WTC11 (cell line): ENCODE measurements at regions not wholly inside any gene's neighbourhood (a gene's known extent, or its start where the extent isn't known, plus 50 kb on each side); places are given as distances from the start of the nearest gene placed in this dataset.

ENCODE experiments used
- ATAC-seq: fragments of 200-7000 bp; cut with Tn5 transposase; 2 replicates; pipeline ENCODE4 v1.10.0; 2021; ENCODE audit warnings: mild to moderate bottlenecking, moderate library complexity
- CTCF ChIA-PET: fragments of 300-600 bp; sonication (Branson Sonifier 250); formaldehyde crosslinking; loops from one replicate; lab custom pipeline; 2021; ENCODE audit warnings: antibody characterized with exemption; lab: Charles Lee
- POLR2A ChIA-PET: fragments of 350-600 bp; sonication (Branson Sonifier 250); formaldehyde crosslinking; loops from one replicate; lab custom pipeline; 2021; ENCODE audit warnings: antibody characterized with exemption; lab: Charles Lee
- DNase-seq: peaks from one replicate; pipeline ENCODE4 v3.0.0; 2021; ENCODE audit warnings: low spot score
- H3K27ac Mint-ChIP-seq: 2 replicates; pipeline ENCODE4 v1.8.0; 2021; ENCODE audit warnings: mixed read lengths
- H3K27me3 Mint-ChIP-seq: 2 replicates; pipeline ENCODE4 v1.8.0; 2021; ENCODE audit warnings: low read depth, mild to moderate bottlenecking, moderate library complexity, mixed read lengths
- H3K36me3 Mint-ChIP-seq: 2 replicates; pipeline ENCODE4 v1.8.0; 2021; ENCODE audit warnings: mixed read lengths
- H3K4me1 Mint-ChIP-seq: 2 replicates; pipeline ENCODE4 v1.8.0; 2022; ENCODE audit warnings: mixed read lengths
- H3K4me3 Mint-ChIP-seq: 2 replicates; pipeline ENCODE4 v1.8.0; 2021; ENCODE audit warnings: mild to moderate bottlenecking, moderate library complexity, mixed read lengths
- H3K9me3 Mint-ChIP-seq: 2 replicates; pipeline ENCODE4 v1.8.0; 2021; ENCODE audit warnings: mixed read lengths
- CREB1 ChIP-seq: sonication (generic); formaldehyde crosslinking; IDR thresholded peaks from 2 replicates; pipeline ENCODE4 v1.8.0; 2023; ENCODE audit warnings: mild to moderate bottlenecking, missing genetic modification reagents
- CREM ChIP-seq: sonication (generic); formaldehyde crosslinking; IDR thresholded peaks from 2 replicates; pipeline ENCODE4 v1.8.1; 2022; ENCODE audit warnings: mild to moderate bottlenecking, missing genetic modification reagents, moderate library complexity
- FOXP1 ChIP-seq: sonication (generic); formaldehyde crosslinking; IDR thresholded peaks from 2 replicates; pipeline ENCODE4 v1.8.0; 2022; ENCODE audit warnings: missing genetic modification reagents, mild to moderate bottlenecking, moderate library complexity, borderline replicate concordance
- GABPB1 ChIP-seq: sonication (generic); formaldehyde crosslinking; IDR thresholded peaks from 2 replicates; pipeline ENCODE4 v1.8.1; 2023; ENCODE audit warnings: mild to moderate bottlenecking, missing genetic modification reagents
- GRHL2 ChIP-seq: fragments of 250-450 bp; sonication (Bioruptor Pico); IDR thresholded peaks from 2 replicates; pipeline ENCODE4 v1.8.0; 2022; ENCODE audit warnings: mild to moderate bottlenecking, moderate library complexity; ENCODE audit not compliant: insufficient replicate concordance, severe bottlenecking
- IRF2 ChIP-seq: sonication (generic); formaldehyde crosslinking; IDR thresholded peaks from 2 replicates; pipeline ENCODE4 v1.8.0; 2022; ENCODE audit warnings: low read depth, missing genetic modification reagents, borderline replicate concordance
- JUN ChIP-seq: sonication (generic); formaldehyde crosslinking; IDR thresholded peaks from 2 replicates; pipeline ENCODE4 v1.8.0; 2023; ENCODE audit warnings: mild to moderate bottlenecking, missing genetic modification reagents
- MYBL2 ChIP-seq: sonication (generic); formaldehyde crosslinking; IDR thresholded peaks from 2 replicates; pipeline ENCODE4 v1.8.1; 2023; ENCODE audit warnings: mild to moderate bottlenecking, moderate library complexity, missing genetic modification reagents
- NFE2L1 ChIP-seq: sonication (generic); formaldehyde crosslinking; IDR thresholded peaks from 2 replicates; pipeline ENCODE4 v1.8.1; 2023; ENCODE audit warnings: missing genetic modification reagents
- NFYB ChIP-seq: sonication (generic); formaldehyde crosslinking; conservative IDR thresholded peaks from 2 replicates; pipeline ENCODE4 v1.8.0; 2022; ENCODE audit warnings: low read depth, missing genetic modification reagents
- NR3C1 ChIP-seq: sonication (generic); formaldehyde crosslinking; conservative IDR thresholded peaks from 2 replicates; pipeline ENCODE4 v1.8.1; 2023; ENCODE audit warnings: low read depth, mild to moderate bottlenecking, missing genetic modification reagents
- RORB ChIP-seq: fragments of 250-450 bp; sonication (Bioruptor Pico); IDR thresholded peaks from 2 replicates; pipeline ENCODE4 v1.9.0; 2021; ENCODE audit warnings: mild to moderate bottlenecking
- SMAD4 ChIP-seq: sonication (generic); formaldehyde crosslinking; IDR thresholded peaks from 2 replicates; pipeline ENCODE4 v1.8.0; 2022; ENCODE audit warnings: mild to moderate bottlenecking, missing genetic modification reagents
- SOX15 ChIP-seq: fragments of 250-450 bp; sonication (Bioruptor Pico); IDR thresholded peaks from 2 replicates; pipeline ENCODE4 v1.9.0; 2021; ENCODE audit warnings: mild to moderate bottlenecking
- SP1 ChIP-seq: sonication (generic); formaldehyde crosslinking; conservative IDR thresholded peaks from 2 replicates; pipeline ENCODE4 v1.8.1; 2022; ENCODE audit warnings: missing genetic modification reagents
- ZNF121 ChIP-seq: sonication (generic); formaldehyde crosslinking; IDR thresholded peaks from 2 replicates; pipeline ENCODE4 v1.8.0; 2023; ENCODE audit warnings: missing genetic modification reagents
- ZNF219 ChIP-seq: sonication (generic); formaldehyde crosslinking; IDR thresholded peaks from 2 replicates; pipeline ENCODE4 v1.8.0; 2023; ENCODE audit warnings: missing genetic modification reagents, mild to moderate bottlenecking, borderline replicate concordance
- ZNF232 ChIP-seq: sonication (generic); formaldehyde crosslinking; IDR thresholded peaks from 2 replicates; pipeline ENCODE4 v1.8.0; 2022; ENCODE audit warnings: mild to moderate bottlenecking, missing genetic modification reagents
- ZNF396 ChIP-seq: fragments of 250-450 bp; sonication (Bioruptor Pico); IDR thresholded peaks from 2 replicates; pipeline ENCODE4 v1.8.0; 2021; ENCODE audit warnings: mild to moderate bottlenecking, moderate library complexity, borderline replicate concordance
- ZNF416 ChIP-seq: fragments of 250-450 bp; sonication (Bioruptor Pico); IDR thresholded peaks from 2 replicates; pipeline ENCODE4 v1.9.0; 2021; ENCODE audit warnings: mild to moderate bottlenecking, inconsistent platforms
- TF ChIP-seq, protein P1 (sequence below): fragments of 200-600 bp; IDR thresholded peaks from 2 replicates; pipeline ENCODE4 v1.8.0; 2022; ENCODE audit warnings: antibody characterized with exemption
- TF ChIP-seq, protein P2 (sequence below): sonication (generic); formaldehyde crosslinking; IDR thresholded peaks from 2 replicates; pipeline ENCODE4 v1.8.0; 2022; ENCODE audit warnings: mild to moderate bottlenecking, missing genetic modification reagents
- TF ChIP-seq, protein P3 (sequence below): fragments of 250-450 bp; sonication (Bioruptor Pico); IDR thresholded peaks from 2 replicates; pipeline ENCODE4 v1.9.0; 2021; ENCODE audit warnings: moderate library complexity, mild to moderate bottlenecking, inconsistent platforms, borderline replicate concordance
- TF ChIP-seq, protein P4 (sequence below): sonication (generic); formaldehyde crosslinking; IDR thresholded peaks from 2 replicates; pipeline ENCODE4 v1.8.0; 2023; ENCODE audit warnings: missing genetic modification reagents
- TF ChIP-seq, protein P5 (sequence below): sonication (generic); formaldehyde crosslinking; IDR thresholded peaks from 2 replicates; pipeline ENCODE4 v1.8.1; 2023; ENCODE audit warnings: mild to moderate bottlenecking, missing genetic modification reagents
- TF ChIP-seq, protein P6 (sequence below): fragments of 250-450 bp; sonication (Bioruptor Pico); IDR thresholded peaks from 2 replicates; pipeline ENCODE4 v1.8.0; 2021; ENCODE audit warnings: mild to moderate bottlenecking
- TF ChIP-seq, protein P7 (sequence below): sonication (generic); formaldehyde crosslinking; IDR thresholded peaks from 2 replicates; pipeline ENCODE4 v1.8.1; 2022; ENCODE audit warnings: missing genetic modification reagents, borderline replicate concordance

DNA sequence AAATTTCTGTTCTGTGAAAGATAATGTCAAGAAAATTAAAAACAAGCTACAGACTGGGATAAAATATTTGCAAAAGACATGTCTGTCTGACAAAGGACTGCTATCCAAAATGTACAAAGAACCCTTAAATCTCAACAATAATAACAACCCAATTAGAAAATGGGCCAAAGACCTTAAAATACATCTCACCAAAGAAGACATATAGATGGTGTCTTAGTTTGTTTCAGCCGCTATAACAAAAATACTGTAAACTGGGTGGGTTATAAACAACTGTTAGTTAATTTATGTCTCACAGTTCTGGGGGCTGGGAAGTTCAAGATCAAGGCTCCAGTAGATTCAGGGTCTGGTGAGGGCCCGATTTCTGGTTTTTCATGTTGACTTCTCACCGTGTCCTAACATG, 106.2 kb upstream of the AGTR1 start (continued):
- TF ChIP-seq MYBL2 (CRISPR knock-in tag) (no peak), SMAD4 (no peak)

DNA sequence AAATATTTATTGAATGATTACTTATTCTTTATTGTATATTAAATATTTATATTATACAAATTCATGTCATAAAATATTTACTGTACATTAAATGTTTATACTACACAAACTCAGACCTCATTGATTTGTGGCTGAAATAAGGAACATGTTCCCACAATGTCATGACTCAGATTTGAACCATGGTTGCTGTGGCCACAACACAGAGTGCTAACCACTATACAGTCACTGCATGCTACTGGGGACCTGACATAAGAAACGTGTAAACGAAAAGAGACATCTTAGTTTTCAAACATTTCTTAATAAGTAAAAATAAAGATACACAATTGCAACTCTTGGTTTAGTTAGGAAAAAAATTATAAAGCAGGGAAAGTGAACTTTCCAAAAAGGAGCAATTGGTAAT, 99.1 kb upstream of the AGTR1 start:
- Mint-ChIP-seq H3K4me3 (no peak overlapping the region), H3K36me3 (no peaks in the 10 kb centered on the region), H3K27me3 (no peaks in the 10 kb centered on the region; the same call in 1 of the 2 replicates), H3K9me3 (no peaks in the 10 kb centered on the region), H3K27ac (no peak overlapping the region), H3K4me1 (no peaks in the 10 kb centered on the region)
- no peak for TF ChIP-seq ZNF232 (CRISPR knock-in tag)
- TF ChIP-seq FOXP1 (CRISPR knock-in tag), result no peak
- TF ChIP-seq ZNF396 (CRISPR knock-in tag), result no peak
- no peak for TF ChIP-seq NFE2L1
- TF ChIP-seq, protein P1, sequence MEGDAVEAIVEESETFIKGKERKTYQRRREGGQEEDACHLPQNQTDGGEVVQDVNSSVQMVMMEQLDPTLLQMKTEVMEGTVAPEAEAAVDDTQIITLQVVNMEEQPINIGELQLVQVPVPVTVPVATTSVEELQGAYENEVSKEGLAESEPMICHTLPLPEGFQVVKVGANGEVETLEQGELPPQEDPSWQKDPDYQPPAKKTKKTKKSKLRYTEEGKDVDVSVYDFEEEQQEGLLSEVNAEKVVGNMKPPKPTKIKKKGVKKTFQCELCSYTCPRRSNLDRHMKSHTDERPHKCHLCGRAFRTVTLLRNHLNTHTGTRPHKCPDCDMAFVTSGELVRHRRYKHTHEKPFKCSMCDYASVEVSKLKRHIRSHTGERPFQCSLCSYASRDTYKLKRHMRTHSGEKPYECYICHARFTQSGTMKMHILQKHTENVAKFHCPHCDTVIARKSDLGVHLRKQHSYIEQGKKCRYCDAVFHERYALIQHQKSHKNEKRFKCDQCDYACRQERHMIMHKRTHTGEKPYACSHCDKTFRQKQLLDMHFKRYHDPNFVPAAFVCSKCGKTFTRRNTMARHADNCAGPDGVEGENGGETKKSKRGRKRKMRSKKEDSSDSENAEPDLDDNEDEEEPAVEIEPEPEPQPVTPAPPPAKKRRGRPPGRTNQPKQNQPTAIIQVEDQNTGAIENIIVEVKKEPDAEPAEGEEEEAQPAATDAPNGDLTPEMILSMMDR, result no peak
- TF ChIP-seq, protein P2, sequence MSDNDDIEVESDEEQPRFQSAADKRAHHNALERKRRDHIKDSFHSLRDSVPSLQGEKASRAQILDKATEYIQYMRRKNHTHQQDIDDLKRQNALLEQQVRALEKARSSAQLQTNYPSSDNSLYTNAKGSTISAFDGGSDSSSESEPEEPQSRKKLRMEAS, result no peak
- TF ChIP-seq, protein P3, sequence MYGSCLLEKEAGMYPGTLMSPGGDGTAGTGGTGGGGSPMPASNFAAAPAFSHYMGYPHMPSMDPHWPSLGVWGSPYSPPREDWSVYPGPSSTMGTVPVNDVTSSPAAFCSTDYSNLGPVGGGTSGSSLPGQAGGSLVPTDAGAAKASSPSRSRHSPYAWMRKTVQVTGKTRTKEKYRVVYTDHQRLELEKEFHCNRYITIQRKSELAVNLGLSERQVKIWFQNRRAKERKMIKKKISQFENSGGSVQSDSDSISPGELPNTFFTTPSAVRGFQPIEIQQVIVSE (CRISPR knock-in tag), result no peak
- TF ChIP-seq, protein P4, sequence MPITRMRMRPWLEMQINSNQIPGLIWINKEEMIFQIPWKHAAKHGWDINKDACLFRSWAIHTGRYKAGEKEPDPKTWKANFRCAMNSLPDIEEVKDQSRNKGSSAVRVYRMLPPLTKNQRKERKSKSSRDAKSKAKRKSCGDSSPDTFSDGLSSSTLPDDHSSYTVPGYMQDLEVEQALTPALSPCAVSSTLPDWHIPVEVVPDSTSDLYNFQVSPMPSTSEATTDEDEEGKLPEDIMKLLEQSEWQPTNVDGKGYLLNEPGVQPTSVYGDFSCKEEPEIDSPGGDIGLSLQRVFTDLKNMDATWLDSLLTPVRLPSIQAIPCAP (CRISPR knock-in tag), result no peak
- TF ChIP-seq GABPB1 (CRISPR knock-in tag), result no peak
- no peak for TF ChIP-seq ZNF121 (CRISPR knock-in tag)
- POLR2A ChIA-PET, result no interaction called here
- DNase-seq (no peak), ATAC-seq (no peak)
- CTCF ChIA-PET, result no interaction called here

DNA sequence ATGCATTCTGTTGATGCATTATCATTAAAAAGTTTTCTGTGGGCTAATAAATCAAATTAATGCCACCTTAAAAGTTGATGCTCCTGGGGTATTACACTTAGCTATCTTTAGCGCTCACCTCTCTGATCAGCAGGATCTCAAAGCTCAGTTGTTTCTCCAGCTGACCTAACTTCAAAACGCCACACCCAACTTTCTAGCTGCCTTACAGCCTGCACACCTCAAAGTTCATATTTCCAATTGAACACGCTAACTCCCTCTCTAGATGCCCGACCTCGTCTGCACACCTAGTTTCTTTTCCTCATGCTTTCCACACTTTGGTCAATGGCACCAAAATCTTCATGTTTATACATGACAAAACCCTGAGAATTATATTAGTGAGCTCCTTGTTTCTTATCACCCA, 98.2 kb upstream of the AGTR1 start:
- CTCF ChIA-PET, result no interaction called here
- ATAC-seq (no peak), DNase-seq (no peak)
- H3K36me3 Mint-ChIP-seq, result no peaks in the 10 kb centered on the region
- H3K27me3 Mint-ChIP-seq, result no peaks in the 10 kb centered on the region; the same call in 1 of the 2 replicates
- no peak overlapping the region for H3K4me3 Mint-ChIP-seq
- TF ChIP-seq ZNF416 (CRISPR knock-in tag) (no peak), SP1 (CRISPR knock-in tag) (no peak), NFYB (CRISPR knock-in tag) (no peak), CREB1 (CRISPR knock-in tag) (no peak), CREM (CRISPR knock-in tag) (no peak), GRHL2 (CRISPR knock-in tag) (no peak), ZNF219 (CRISPR knock-in tag) (no peak), NR3C1 (CRISPR knock-in tag) (no peak), IRF2 (no peak), SOX15 (CRISPR knock-in tag) (no peak), FOXP1 (CRISPR knock-in tag) (no peak), RORB (no peak), JUN (CRISPR knock-in tag) (no peak)
- TF ChIP-seq, protein P5, sequence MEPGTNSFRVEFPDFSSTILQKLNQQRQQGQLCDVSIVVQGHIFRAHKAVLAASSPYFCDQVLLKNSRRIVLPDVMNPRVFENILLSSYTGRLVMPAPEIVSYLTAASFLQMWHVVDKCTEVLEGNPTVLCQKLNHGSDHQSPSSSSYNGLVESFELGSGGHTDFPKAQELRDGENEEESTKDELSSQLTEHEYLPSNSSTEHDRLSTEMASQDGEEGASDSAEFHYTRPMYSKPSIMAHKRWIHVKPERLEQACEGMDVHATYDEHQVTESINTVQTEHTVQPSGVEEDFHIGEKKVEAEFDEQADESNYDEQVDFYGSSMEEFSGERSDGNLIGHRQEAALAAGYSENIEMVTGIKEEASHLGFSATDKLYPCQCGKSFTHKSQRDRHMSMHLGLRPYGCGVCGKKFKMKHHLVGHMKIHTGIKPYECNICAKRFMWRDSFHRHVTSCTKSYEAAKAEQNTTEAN (CRISPR knock-in tag), result no peak
- TF ChIP-seq, protein P6, sequence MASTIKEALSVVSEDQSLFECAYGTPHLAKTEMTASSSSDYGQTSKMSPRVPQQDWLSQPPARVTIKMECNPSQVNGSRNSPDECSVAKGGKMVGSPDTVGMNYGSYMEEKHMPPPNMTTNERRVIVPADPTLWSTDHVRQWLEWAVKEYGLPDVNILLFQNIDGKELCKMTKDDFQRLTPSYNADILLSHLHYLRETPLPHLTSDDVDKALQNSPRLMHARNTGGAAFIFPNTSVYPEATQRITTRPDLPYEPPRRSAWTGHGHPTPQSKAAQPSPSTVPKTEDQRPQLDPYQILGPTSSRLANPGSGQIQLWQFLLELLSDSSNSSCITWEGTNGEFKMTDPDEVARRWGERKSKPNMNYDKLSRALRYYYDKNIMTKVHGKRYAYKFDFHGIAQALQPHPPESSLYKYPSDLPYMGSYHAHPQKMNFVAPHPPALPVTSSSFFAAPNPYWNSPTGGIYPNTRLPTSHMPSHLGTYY, result no peak
- TF ChIP-seq, protein P7, sequence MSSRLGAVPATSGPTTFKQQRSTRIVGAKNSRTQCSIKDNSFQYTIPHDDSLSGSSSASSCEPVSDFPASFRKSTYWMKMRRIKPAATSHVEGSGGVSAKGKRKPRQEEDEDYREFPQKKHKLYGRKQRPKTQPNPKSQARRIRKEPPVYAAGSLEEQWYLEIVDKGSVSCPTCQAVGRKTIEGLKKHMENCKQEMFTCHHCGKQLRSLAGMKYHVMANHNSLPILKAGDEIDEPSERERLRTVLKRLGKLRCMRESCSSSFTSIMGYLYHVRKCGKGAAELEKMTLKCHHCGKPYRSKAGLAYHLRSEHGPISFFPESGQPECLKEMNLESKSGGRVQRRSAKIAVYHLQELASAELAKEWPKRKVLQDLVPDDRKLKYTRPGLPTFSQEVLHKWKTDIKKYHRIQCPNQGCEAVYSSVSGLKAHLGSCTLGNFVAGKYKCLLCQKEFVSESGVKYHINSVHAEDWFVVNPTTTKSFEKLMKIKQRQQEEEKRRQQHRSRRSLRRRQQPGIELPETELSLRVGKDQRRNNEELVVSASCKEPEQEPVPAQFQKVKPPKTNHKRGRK, result no peak
- H3K27ac Mint-ChIP-seq, result no peak overlapping the region
- POLR2A ChIA-PET, result no interaction called here
- no peaks in the 10 kb centered on the region for H3K4me1 Mint-ChIP-seq
- H3K9me3 Mint-ChIP-seq, result no peaks in the 10 kb centered on the region
